ENCODE measurements at regions not wholly inside any gene's neighbourhood (a gene's known extent, or its start where the extent isn't known, plus 50 kb on each side); places are given as distances from the start of the nearest gene placed in this dataset.
"Not testable (repeated sequence)": the region's sequence is repeated elsewhere in the genome, so short reads cannot be mapped to it uniquely, and the experiment has no call there.

GRCh38 chr7:150189963-150190362 is 133.2 kb upstream of the LRRC61 start:
- TF ChIP-seq, protein P1, sequence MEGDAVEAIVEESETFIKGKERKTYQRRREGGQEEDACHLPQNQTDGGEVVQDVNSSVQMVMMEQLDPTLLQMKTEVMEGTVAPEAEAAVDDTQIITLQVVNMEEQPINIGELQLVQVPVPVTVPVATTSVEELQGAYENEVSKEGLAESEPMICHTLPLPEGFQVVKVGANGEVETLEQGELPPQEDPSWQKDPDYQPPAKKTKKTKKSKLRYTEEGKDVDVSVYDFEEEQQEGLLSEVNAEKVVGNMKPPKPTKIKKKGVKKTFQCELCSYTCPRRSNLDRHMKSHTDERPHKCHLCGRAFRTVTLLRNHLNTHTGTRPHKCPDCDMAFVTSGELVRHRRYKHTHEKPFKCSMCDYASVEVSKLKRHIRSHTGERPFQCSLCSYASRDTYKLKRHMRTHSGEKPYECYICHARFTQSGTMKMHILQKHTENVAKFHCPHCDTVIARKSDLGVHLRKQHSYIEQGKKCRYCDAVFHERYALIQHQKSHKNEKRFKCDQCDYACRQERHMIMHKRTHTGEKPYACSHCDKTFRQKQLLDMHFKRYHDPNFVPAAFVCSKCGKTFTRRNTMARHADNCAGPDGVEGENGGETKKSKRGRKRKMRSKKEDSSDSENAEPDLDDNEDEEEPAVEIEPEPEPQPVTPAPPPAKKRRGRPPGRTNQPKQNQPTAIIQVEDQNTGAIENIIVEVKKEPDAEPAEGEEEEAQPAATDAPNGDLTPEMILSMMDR (IDR thresholded peaks at IDR 0.05; ENCODE audit: low read depth, low read length) = not testable (repeated sequence)
- TF ChIP-seq EZH2phosphoT487 (IDR thresholded peaks at IDR 0.05; ENCODE audit: low read depth) = not testable (repeated sequence)
